ENCODE measurements at regions not wholly inside any gene's neighbourhood (a gene's known extent, or its start where the extent isn't known, plus 50 kb on each side); places are given as distances from the start of the nearest gene placed in this dataset.
"Not testable (repeated sequence)": the region's sequence is repeated elsewhere in the genome, so short reads cannot be mapped to it uniquely, and the experiment has no call there.

- DNase-seq (ENCODE audit: low read depth), result no peak
Observed at GRCh38 chr6:780706-781105, 87.8 kb upstream of the EXOC2 start.

- DNase-seq (ENCODE audit: low read depth), result no peak
Observed at GRCh38 chr6:776951-777350, 84.0 kb upstream of the EXOC2 start.

- no peak for DNase-seq (ENCODE audit: low read depth)
Observed at GRCh38 chr6:776528-776931, 83.6 kb upstream of the EXOC2 start.

- DNase-seq (ENCODE audit: low read depth), result no peak
Observed at GRCh38 chr6:775863-776262, 82.9 kb upstream of the EXOC2 start.

GRCh38 chr6:771683-772082 lies 78.7 kb upstream of the EXOC2 start:
- not testable (repeated sequence) for DNase-seq (ENCODE audit: low read depth)

- no peak for DNase-seq (ENCODE audit: low read depth)
Observed at GRCh38 chr6:767755-768512, 75.0 kb upstream of the EXOC2 start.

GRCh38 chr6:766625-767024 lies 73.7 kb upstream of the EXOC2 start:
- DNase-seq (ENCODE audit: low read depth), result peak; percentile 22

- no peak for DNase-seq (ENCODE audit: low read depth)
Observed at GRCh38 chr6:761997-762396, 69.1 kb upstream of the EXOC2 start.

- no peak for DNase-seq (ENCODE audit: low read depth)
Observed at GRCh38 chr6:760982-761955, 68.3 kb upstream of the EXOC2 start.

GRCh38 chr6:759729-760128 lies 66.8 kb upstream of the EXOC2 start:
- no peak for DNase-seq (ENCODE audit: low read depth)

- DNase-seq (ENCODE audit: low read depth), result no peak
Observed at GRCh38 chr6:756224-756623, 63.3 kb upstream of the EXOC2 start.

- no peak for DNase-seq (ENCODE audit: low read depth)
Observed at GRCh38 chr6:754202-754601, 61.3 kb upstream of the EXOC2 start.

- DNase-seq (ENCODE audit: low read depth), result peak; percentile 81
Observed at GRCh38 chr6:753486-753885, 60.5 kb upstream of the EXOC2 start.

GRCh38 chr6:752438-752837 lies 59.5 kb upstream of the EXOC2 start:
- no peak for DNase-seq (ENCODE audit: low read depth)

GRCh38 chr6:751765-752164 lies 58.8 kb upstream of the EXOC2 start:
- DNase-seq (ENCODE audit: low read depth), result no peak

GRCh38 chr6:747921-748320 lies 55.0 kb upstream of the EXOC2 start:
- DNase-seq (ENCODE audit: low read depth), result no peak

GRCh38 chr6:747028-747427 lies 54.1 kb upstream of the EXOC2 start:
- DNase-seq (ENCODE audit: low read depth), result peak; percentile 13

GRCh38 chr6:744666-745353 lies 51.9 kb upstream of the EXOC2 start:
- no peak for DNase-seq (ENCODE audit: low read depth)

GRCh38 chr6:743320-744096 lies 50.6 kb upstream of the EXOC2 start:
- DNase-seq (ENCODE audit: low read depth), result no peak

Data from M059J (cell line).